NCI-H2196 treated with DMSO at 0.1 percent for 48 hours (cell line): ENCODE measurements at regions not wholly inside any gene's neighbourhood (a gene's known extent, or its start where the extent isn't known, plus 50 kb on each side); places are given as distances from the start of the nearest gene placed in this dataset.

Source experiments
- DNase-seq: peaks from one replicate; lab custom pipeline; 2025; ENCODE audit not compliant: unreplicated experiment; lab: John Stamatoyannopoulos, UW

DNA sequence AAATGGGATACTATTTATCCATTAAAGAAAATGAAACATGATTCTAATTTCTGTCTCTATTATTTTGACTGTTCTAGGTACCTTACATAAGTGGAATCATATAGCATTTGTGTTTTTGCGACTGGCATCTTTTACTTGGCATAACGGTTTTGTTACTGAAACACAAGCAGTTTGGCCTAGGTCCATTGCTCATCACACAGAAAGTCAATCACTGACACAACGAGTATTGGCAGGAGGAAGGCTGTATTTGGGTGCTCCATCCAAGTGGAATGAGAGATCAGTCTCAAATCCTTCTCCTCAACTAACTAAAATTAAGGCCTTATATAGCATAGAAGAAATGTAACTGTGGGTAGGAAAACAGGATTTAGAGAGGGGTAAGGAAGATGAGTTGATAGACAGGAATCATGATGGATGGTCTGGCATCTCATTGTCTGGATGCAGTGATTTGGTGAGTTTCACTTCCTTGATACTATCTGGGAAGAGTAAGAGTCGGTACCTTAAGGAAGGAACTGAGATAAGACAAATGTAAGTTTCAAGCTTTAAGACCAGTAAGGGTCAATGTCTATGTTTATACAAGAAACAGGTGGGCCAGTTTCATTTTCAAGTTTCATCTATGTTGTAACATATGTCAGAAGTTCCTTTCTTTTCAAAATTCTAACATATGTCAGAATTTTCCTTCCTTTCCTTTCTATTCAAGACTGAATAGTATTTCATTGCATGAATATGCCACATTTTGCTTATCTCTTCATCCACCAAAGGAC lies 276.9 kb upstream of the RAB6C start:
- no peak for DNase-seq

DNA sequence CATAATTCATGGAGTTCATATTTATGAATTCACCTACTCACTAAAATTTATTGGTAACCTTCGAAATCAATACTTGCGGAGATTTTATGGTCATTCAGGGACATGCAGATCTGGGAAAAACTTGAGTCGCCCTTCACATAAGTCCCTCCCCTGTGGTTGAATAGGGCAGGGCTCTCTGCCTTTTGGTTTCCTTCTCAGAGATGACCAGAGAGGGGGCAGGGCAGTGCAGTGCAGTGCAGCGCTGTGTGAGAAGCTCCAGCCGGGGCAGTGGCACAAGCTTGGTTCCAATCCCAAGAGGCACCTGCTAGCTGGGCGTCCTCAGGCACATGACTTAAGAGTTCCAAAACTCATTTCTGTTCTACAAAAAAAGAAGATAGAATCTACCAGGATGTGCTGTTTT lies 274.4 kb upstream of the RAB6C start:
- DNase-seq, result no peak

DNA sequence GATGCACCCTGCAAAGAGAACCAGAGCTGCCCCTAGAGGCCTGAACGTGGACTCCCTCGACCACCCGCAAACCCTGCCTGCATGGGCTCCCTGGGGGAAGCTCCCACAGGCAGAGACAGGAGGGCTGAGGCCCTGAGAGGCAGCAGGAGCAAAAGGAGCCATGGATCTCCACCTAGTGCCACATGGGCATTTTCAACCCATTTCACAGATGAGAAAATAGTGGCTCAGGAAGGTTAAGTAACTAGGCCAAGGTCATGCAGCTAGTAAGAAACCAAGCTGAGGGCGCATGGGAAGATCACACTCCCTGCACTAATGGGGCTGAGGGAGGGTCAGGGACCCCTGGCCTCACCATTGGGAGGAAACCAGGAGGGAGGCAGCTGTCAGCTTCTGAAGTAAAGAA lies 271.7 kb upstream of the RAB6C start:
- no peak for DNase-seq

GRCh38 chr2:129708221-129708967 lies 271.1 kb upstream of the RAB6C start:
- no peak for DNase-seq

DNA sequence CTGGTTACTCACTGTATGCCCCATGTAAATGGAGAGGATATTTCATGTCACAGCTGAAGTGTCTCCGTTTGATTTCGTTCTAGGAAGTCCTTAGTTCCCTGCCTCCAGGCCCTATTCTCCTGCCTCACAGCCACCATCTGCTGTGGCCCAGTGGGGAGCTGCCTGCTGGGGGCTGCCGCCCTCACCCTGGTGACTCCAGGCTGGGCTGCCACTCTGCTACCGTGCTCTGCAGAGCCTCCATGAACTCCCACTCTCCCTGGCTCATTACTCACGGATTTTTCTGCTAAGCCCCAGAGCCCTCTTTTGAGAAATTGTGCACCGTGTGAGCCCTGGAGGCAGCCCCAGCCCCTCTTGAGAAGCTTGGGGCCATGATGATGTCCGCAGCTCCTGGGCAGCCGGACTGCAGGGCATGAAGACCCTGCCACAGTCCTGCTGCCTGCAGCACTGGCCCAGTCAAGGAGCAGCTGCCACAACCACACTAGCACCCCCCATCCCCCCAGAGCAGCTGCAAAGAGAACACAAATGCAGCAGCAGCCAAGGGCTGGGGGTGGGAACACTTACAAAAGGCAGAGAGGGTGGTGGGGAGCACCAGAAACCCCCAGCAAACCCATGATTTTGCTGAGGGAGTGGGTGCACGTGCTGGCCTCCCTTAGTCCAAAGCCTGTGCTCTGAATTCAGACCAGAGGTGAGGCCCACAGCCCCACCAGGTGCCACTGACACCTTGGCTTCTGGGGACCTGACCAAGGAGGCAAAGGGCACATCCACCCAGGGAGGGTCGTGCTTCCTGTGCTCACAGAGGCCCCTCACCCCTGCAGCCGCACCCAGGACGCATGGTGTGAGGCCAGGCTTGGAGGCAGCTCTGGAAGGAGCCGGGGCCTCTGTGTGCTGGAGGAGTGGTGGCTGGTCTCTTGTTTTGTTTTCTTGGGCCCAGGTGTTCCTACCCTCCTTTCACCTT lies 270.2 kb upstream of the RAB6C start:
- no peak for DNase-seq

DNA sequence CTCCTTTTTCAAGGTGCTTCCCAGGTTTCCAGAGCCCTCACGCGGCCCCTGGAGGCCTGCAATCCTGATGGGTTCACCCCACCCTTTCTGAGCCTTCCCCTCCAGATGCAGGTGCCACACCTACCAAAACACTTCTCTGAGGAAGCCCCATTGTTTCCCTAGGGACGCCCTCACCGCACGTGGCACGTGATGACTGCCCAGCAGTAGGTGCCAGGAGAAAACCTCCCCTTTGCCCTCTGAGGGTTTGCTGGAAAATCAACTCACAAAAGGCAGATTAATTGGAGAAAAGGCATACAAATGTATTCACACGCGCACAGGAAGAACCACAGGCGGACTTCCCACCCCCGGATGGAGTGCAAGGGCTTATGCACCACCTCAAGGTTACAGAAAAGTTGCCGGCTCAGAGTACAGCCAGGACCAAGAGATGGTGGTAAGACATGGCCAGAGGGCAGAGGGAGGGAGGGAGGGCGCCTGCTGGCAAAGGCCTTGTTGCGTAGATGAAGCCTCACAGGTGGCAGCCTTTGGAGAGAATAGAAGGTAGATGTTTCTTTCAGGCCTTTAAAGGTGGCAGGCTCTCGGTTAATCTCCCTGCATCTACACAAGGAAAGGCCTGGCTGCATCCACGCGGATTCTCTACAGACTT lies 269.4 kb upstream of the RAB6C start:
- DNase-seq, result no peak

DNA sequence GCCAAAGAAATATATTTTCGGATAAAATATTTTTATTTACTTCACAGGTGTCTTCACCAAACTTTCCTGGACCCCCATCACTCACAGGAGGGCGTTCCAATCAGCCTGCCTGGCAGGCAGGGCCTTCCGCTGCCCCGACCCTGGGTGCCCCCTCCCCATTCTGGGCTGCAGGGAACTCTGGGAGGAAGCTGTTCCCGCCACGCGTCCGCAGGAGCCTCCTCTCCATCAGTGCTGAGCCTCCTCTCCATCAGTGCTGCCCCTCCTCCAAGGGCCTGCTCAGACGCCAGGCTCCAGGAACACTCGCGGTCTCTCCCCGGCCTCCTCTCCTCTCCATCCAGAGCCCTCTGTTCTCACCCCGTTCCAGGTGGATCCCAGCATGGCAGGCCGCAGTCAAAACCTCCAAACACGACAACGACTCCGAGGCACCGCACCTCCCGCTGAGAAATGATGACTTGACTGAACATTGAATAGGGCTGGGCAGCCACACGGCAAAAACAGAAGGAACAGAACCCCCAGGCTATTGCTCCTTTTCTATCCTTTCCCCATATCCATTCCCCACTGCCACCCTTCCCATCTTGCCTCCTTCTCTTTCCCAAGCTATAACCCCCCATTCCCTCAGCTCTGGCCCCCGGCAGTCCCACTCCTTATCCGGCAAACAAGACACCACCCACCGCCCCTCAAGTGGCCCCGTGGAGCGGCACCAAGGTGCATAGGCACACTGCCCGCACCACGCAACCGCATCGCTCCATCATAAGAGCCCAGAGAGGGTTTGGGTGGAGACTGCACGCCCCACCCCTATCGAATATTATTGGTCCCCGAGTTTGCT lies 268.6 kb upstream of the RAB6C start:
- no peak for DNase-seq

GRCh38 chr2:129711816-129712675 lies 267.4 kb upstream of the RAB6C start:
- DNase-seq, result no peak

DNA sequence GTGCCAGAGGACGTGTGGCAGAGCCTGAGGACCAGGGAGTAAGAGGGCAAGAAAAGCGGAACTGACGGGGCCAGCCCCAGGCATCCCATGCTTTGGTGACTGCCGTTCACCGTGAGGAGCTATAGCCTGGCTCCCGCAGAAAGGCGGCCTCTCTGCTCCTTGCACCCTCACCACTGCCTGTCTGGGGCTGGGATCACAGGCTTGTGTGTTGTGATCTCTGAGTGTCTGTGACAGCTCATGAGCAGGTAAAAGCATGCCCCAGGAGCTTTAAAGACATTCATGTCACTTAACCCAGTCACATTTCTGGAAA lies 266.8 kb upstream of the RAB6C start:
- DNase-seq, result no peak

- DNase-seq, result no peak
Observed at GRCh38 chr2:129713337-129713736, 266.1 kb upstream of the RAB6C start.

GRCh38 chr2:129716781-129717559 lies 262.5 kb upstream of the RAB6C start:
- no peak for DNase-seq

DNA sequence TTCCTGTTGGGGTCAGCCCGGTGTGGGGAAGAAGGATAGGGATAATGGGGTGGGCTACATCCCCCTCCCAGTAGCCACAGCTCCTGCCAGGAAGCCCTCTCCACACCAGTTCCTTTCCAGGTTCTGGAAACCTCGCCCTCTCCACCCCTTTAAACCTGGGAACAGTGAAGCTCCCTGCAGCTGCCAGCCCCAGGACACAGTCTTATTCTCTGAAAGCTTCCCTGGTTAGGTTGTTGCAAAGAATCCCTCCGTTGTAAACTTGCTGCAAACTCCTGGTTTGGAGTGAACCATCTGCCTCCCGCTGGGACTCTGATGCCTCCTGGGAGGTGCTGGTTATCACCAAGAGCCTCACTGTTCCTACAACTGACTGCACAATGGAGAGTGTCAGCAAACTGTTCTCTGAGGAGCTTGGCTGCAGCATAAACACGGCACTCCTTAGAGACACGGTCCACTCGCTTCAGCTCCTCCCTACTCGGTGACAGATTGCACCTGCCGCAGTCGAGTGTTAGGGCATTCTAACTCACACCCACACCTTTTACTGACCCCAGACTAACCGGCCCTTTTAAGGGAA lies 261.8 kb upstream of the RAB6C start:
- no peak for DNase-seq

- DNase-seq, result no peak
Observed at GRCh38 chr2:129719335-129719734, 260.1 kb upstream of the RAB6C start.

GRCh38 chr2:129720360-129720759 lies 259.1 kb upstream of the RAB6C start:
- DNase-seq, result no peak

- no peak for DNase-seq
Observed at GRCh38 chr2:129720761-129721160, 258.7 kb upstream of the RAB6C start.

DNA sequence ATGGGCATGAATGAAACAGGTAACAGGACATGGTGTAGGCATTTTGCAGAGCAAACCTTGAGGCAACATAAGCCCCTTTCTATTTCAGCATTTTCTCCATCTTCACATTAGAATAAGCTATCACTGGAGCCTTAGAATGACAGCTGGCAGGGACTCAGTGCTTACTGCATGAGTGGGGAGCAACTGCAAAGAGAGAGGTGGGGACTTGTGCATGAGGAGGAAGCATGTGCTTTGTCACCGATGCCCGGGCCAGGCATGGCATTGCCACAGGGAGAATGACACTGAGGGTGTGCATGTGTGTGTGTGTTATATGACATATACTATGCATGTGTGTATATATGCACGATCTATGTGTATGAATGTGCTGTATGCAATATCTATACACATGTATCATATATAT lies 258.2 kb upstream of the RAB6C start:
- no peak for DNase-seq

GRCh38 chr2:129721846-129722245 lies 257.6 kb upstream of the RAB6C start:
- no peak for DNase-seq

DNA sequence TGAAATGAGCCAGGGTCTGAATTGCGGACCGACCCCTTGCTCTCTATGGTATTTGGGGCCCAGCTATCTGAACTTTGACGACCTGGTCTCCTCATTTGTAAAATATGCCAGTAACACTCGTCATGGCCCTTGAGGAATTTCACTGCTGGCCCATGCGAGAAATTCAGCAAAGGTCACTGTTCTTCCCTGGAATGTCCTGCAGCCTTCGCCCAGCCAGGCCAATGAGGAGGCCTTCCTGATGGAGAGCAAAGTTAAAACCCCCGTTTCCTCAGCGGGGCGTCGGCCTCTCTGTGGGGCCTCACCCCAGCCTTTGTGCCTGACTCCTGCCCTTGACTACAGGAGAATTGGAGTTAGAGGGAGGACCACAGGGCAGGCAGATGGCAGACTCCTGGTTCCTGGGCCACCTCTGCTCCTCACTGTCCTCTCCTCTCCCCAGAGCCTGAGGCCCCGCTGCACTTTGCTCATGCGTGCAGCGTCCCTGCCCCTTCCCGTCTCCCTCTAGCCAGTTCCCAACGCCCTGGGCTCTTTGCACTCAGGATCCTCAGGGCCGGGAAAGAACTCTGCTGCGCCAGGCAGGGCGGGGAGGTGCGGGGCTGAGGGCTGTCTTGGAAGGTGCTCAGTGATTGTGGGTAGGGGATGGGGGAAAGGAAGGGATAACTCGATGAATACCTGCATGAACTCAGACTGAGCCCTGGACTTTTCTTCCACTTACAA lies 257.0 kb upstream of the RAB6C start:
- no peak for DNase-seq
